ENCODE measurements at regions not wholly inside any gene's neighbourhood (a gene's known extent, or its start where the extent isn't known, plus 50 kb on each side); places are given as distances from the start of the nearest gene placed in this dataset.

GRCh38 chr5:8870349-8870958 is 675.4 kb downstream of the SEMA5A start:
- no peak for DNase-seq

GRCh38 chr5:8870959-8871355 is 674.9 kb downstream of the SEMA5A start:
- no peak for DNase-seq

- no peak for DNase-seq
These were observed 674.4 kb downstream of the SEMA5A start for GRCh38 chr5:8871446-8871845.

GRCh38 chr5:8875722-8876121 is 670.2 kb downstream of the SEMA5A start:
- DNase-seq = no peak

- no peak for DNase-seq
These were observed 666.6 kb downstream of the SEMA5A start for GRCh38 chr5:8879248-8879647.

GRCh38 chr5:8884029-8884428 is 661.8 kb downstream of the SEMA5A start:
- no peak for DNase-seq

- DNase-seq = no peak
These were observed 652.9 kb downstream of the SEMA5A start for GRCh38 chr5:8892926-8893325.

GRCh38 chr5:8894031-8894430 is 651.8 kb downstream of the SEMA5A start:
- DNase-seq = no peak

GRCh38 chr5:8895062-8895461 is 650.8 kb downstream of the SEMA5A start:
- no peak for DNase-seq

GRCh38 chr5:8895599-8895998 is 650.3 kb downstream of the SEMA5A start:
- no peak for DNase-seq

GRCh38 chr5:8897316-8897715 is 648.6 kb downstream of the SEMA5A start:
- DNase-seq = no peak

GRCh38 chr5:8905021-8905420 is 640.9 kb downstream of the SEMA5A start:
- DNase-seq = no peak

GRCh38 chr5:8906303-8906967 is 639.4 kb downstream of the SEMA5A start:
- DNase-seq = no peak

- DNase-seq = no peak
These were observed 638.6 kb downstream of the SEMA5A start for GRCh38 chr5:8907168-8907868.

- DNase-seq = no peak
These were observed 637.7 kb downstream of the SEMA5A start for GRCh38 chr5:8908055-8908683.

GRCh38 chr5:8912106-8912505 is 633.8 kb downstream of the SEMA5A start:
- no peak for DNase-seq

GRCh38 chr5:8913522-8913921 is 632.4 kb downstream of the SEMA5A start:
- DNase-seq = no peak

- DNase-seq = no peak
These were observed 626.8 kb downstream of the SEMA5A start for GRCh38 chr5:8919096-8919495.

- DNase-seq = no peak
These were observed 622.3 kb downstream of the SEMA5A start for GRCh38 chr5:8923526-8923925.

GRCh38 chr5:8924054-8924793 is 621.7 kb downstream of the SEMA5A start:
- DNase-seq = no peak

- no peak for DNase-seq
These were observed 615.9 kb downstream of the SEMA5A start for GRCh38 chr5:8930021-8930420.

GRCh38 chr5:8934455-8934854 is 611.4 kb downstream of the SEMA5A start:
- no peak for DNase-seq

- no peak for DNase-seq
These were observed 604.9 kb downstream of the SEMA5A start for GRCh38 chr5:8940934-8941333.
